OCI-LY3 (cell line): ENCODE measurements at regions not wholly inside any gene's neighbourhood (a gene's known extent, or its start where the extent isn't known, plus 50 kb on each side); places are given as distances from the start of the nearest gene placed in this dataset.

Experiments
- CTCF ChIP-seq: fragments of 200-600, 300-600 bp; sonication (generic); IDR thresholded peaks from 2 replicates; pipeline ENCODE4 v1.5.1; 2014; ENCODE audit warnings: antibody characterized with exemption, low read length, low read depth
- EZH2phosphoT487 ChIP-seq: fragments of 200-600 bp; shearing (Covaris generic); IDR thresholded peaks from 2 replicates; pipeline ENCODE4 v1.6.1; 2018; ENCODE audit warnings: antibody characterized with exemption, mixed run types, low read depth

- TF ChIP-seq CTCF (no peak), EZH2phosphoT487 (no peak)
Measured at GRCh38 chr2:82524826-82525225, 1934.3 kb downstream of the SUCLG1 start.
